ENCODE measurements at regions not wholly inside any gene's neighbourhood (a gene's known extent, or its start where the extent isn't known, plus 50 kb on each side); places are given as distances from the start of the nearest gene placed in this dataset.

DNA sequence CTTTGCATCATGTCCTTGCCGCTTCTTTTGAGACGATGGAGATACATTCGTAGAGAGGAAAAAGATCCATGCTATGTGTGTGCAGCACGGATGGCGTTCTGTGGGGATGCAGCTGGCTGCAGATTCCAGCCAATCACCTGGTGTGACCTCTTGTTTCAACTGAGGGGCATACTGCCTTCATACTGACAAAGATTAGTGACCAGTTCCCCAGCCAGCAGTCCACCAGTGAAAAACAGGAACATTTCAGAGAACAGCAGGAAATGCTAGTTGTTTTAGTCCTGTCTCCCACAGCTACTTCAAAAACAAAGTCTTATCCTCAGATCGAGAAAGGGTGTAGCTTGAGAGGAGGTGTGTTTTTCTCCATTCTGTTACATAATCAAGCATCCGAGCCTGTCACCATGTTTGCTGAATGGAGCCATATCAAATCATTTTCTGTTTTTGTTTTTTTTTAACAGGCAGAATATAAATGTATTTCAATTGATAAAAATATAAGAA is 255.7 kb upstream of the FMN2 start:
- DNase-seq: no peak

DNA sequence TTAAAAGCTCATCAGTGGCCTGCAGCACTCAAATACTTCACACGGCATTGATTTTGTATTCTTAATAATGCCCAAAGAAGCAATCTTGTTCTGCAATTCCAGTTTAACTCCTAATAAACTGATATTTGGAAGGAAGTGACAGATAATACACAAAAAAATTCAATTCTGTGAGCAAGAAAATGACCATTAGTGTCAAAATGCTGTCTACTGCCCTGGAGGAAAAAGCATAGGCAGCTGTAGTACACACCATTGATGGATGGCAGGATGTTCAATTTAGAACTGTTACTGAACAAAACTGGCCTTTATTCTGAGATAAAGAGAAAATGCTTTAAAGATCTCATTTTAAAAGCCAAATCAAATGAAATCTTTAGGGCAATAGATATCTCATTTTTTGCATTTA is 251.3 kb upstream of the FMN2 start:
- no peak for DNase-seq

- no peak for DNase-seq
These were observed 250.9 kb upstream of the FMN2 start for GRCh38 chr1:239840790-239841189.

- no peak for DNase-seq
These were observed 250.1 kb upstream of the FMN2 start for GRCh38 chr1:239841631-239842030.

DNA sequence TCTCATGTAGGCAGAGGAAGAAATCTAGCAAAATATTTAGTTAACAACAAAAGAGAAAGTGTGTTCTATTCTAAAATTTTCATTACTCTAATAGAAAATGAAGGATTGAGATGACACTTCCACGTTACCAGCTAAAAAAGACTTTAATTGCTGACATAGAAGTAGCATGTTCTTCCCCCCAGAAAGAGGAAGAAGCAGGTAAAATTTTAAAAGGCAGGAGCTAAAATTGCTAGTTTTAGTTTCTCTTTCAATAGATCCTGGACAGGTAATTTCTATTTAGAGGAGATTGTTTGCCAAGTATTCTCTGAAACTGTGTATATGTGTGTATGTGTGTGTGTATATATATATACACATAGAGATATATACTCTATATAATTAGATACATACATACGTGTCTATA is 248.1 kb upstream of the FMN2 start:
- DNase-seq: no peak

DNA sequence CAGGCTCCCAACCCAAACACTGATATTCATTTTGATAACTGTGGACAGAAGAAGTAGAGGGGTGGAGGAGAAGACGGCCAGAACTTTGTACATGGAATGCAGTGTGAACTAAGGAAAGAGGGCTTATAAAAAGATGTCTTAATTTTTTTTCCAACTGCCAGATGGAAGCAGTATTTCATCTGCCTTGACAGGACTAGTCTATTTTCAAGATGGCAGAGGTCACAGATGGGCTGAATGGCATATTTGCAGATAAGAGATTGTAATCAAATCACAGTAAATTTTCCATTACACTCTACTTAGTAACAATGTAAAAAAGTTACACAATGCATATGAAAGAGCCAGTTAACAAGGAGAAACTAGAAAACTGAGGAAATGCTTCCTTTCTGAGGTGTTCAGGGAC is 246.8 kb upstream of the FMN2 start:
- DNase-seq: no peak

GRCh38 chr1:239854922-239855321 is 236.8 kb upstream of the FMN2 start:
- DNase-seq: no peak

GRCh38 chr1:239856067-239856466 is 235.6 kb upstream of the FMN2 start:
- no peak for DNase-seq

- no peak for DNase-seq
These were observed 234.8 kb upstream of the FMN2 start for GRCh38 chr1:239856924-239857323.

DNA sequence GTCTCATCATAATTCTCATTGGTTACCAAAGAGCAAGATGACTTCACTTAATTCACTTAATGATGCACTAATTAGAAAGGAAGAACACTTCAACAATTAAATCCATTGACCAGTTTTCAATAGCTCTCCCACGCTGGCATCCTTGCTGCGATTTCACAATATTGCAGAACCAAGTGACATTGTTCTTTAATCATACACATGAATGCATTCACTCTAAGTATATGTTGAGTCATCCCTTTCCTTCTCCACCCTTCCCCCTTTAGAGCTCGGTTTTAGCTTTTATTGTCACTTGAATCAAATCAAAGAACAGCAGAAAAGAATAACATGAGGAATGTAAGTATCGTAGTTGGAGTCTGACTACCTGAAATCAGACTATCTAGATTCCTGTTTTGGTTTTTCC is 233.6 kb upstream of the FMN2 start:
- no peak for DNase-seq

GRCh38 chr1:239858529-239858928 is 233.2 kb upstream of the FMN2 start:
- no peak for DNase-seq

DNA sequence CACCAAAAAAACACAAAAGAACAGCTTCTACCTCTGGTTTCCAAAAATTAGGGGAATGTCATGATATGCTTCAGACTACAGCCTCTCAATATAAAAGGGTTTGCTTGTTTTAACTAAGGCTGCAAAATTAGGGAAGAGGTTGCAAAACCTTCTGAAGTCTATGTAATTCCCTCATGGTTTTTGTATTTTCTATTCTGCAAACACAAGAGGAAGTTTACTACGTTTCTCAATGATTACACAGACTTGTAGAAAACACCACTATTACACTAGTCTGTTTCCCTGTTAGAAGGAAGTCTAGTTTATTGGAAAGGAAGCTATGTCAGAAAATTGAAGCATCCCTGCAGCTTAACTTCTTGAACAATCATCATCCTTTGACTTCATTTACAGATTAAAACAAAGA is 229.7 kb upstream of the FMN2 start:
- no peak for DNase-seq

DNA sequence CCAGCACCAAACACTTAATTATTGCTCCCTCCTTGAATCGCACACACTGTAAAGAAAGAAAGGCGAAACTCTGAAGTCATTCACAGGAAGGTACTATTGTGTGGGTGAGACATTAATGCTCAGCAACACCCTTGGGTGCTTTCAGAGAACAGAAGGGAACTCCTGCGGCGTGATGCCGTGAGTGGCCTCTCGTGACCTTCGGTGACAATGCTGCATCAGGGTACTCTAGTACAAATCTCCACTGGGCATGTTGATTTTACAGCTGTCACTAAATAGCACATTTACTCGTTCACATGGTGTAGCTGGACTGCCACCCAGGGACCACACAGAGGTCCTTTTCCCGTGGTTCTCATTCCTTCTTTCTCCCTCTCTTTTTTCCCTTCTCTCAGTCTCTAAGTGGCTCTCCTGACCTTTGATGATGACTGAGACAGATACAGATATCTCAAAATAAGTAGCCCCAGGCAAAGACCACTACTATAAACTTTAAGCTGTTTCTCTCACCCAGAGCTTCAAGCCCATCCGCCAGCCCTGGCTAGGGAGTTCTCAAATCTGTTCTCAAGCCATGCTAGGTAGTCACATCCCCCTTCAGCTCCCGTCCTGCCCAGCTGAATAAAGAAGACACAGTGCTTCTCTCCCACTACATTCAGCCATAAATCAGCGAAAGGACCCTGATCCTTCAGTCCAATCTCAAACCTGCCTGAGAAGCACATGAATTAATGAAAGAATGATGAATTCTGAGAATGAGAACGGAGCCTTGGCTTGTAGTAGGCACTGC is 223.4 kb upstream of the FMN2 start:
- DNase-seq: no peak

- DNase-seq: no peak
These were observed 221.5 kb upstream of the FMN2 start for GRCh38 chr1:239870194-239870593.

- DNase-seq: no peak
These were observed 219.1 kb upstream of the FMN2 start for GRCh38 chr1:239872626-239873025.

DNA sequence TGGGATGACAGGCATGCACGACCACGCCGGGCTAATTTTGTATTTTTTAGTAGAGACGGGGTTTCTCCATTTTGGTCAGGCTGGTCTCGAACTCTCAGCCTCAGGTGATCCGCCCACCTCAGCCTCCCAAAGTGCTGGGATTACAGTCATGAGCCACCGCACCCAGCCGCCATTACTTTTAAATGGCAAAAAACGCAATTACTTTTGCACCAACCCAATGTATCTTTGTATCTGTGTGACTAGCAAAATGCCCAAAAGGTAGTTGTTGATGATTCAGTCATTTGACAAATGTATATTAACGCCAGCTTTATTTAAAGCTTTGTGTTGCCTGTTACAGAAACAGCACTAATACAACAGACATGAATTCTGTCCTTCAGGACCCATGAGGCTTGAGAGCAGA is 216.9 kb upstream of the FMN2 start:
- no peak for DNase-seq

- DNase-seq: no peak
These were observed 212.1 kb upstream of the FMN2 start for GRCh38 chr1:239879321-239880170.

GRCh38 chr1:239882967-239883366 is 208.7 kb upstream of the FMN2 start:
- no peak for DNase-seq

GRCh38 chr1:239884796-239885195 is 206.9 kb upstream of the FMN2 start:
- no peak for DNase-seq

DNA sequence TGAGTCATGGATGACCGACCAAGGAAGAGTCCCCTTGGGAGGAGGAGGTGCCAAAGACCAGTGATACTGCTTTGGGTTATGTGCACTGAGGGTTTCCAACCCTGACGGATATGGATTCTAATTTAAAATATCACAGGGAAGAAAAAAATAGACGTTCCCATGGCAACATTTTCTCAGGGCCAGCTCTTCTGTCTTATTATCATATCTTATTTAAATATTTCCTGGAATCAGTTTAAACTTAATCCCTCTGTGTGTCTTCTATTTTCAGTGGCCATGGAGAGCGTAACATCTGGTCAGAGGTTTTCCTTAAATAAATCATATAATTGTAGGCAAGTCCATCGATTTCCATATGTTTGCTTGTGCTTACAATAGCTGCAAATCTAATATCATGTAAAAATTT is 205.4 kb upstream of the FMN2 start:
- DNase-seq: no peak

DNA sequence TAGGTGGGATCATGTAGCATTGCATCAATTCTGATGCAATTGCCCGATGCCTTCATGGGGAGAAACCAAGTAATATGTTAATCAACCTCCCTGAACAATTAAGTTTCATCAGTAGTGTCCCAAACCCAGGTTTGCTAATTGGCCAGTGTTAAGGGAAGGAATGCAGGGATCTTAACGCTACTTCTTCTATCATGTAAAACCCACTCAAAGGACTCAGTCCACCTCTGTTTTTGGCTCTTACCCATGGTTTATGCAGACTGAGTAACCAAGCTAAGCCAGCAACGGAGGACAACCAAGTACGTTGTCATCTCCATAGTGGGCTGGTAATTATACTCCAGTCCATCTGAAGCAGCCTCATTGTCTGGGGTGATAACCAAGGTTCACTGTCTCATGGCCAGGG is 203.0 kb upstream of the FMN2 start:
- DNase-seq: no peak

GRCh38 chr1:239891621-239892358 is 199.9 kb upstream of the FMN2 start:
- no peak for DNase-seq

GRCh38 chr1:239892602-239893001 is 199.1 kb upstream of the FMN2 start:
- DNase-seq: no peak

All from activated T-cell treated with anti-CD3 and anti-CD28 coated beads for 4 hours (primary cell).